ENCODE measurements at regions not wholly inside any gene's neighbourhood (a gene's known extent, or its start where the extent isn't known, plus 50 kb on each side); places are given as distances from the start of the nearest gene placed in this dataset.
"Not testable (repeated sequence)": the region's sequence is repeated elsewhere in the genome, so short reads cannot be mapped to it uniquely, and the experiment has no call there.

GRCh38 chr6:157741948-157742556 lies 81.0 kb upstream of the SNX9 start:
- no peak for TF ChIP-seq CTCF (conservative IDR thresholded peaks at IDR 0.05; ENCODE audit: low read depth, low read length)
- DNase-seq (ENCODE audit: low read depth), result no peak
- no peak overlapping the region for H3K4me3 ChIP-seq (ENCODE audit: low read depth, low read length)

- no peak for TF ChIP-seq CTCF (conservative IDR thresholded peaks at IDR 0.05; ENCODE audit: low read depth, low read length)
- H3K4me3 ChIP-seq (ENCODE audit: low read depth, low read length), result no peak overlapping the region
- DNase-seq (ENCODE audit: low read depth), result no peak
These were observed 78.9 kb upstream of the SNX9 start for GRCh38 chr6:157744102-157744601.

GRCh38 chr6:157746897-157747296 lies 76.1 kb upstream of the SNX9 start:
- TF ChIP-seq CTCF (conservative IDR thresholded peaks at IDR 0.05; ENCODE audit: low read depth, low read length), result no peak
- H3K4me3 ChIP-seq (ENCODE audit: low read depth, low read length), result no peak overlapping the region

GRCh38 chr6:157747370-157747769 lies 75.7 kb upstream of the SNX9 start:
- TF ChIP-seq CTCF (conservative IDR thresholded peaks at IDR 0.05; ENCODE audit: low read depth, low read length), result no peak
- no peak overlapping the region for H3K4me3 ChIP-seq (ENCODE audit: low read depth, low read length)
- DNase-seq (ENCODE audit: low read depth), result no peak

More at GRCh38 chr6:157746897-157747296, 76.1 kb upstream of the SNX9 start:
- DNase-seq (ENCODE audit: low read depth), result no peak

GRCh38 chr6:157748839-157749571 lies 74.0 kb upstream of the SNX9 start:
- TF ChIP-seq CTCF (conservative IDR thresholded peaks at IDR 0.05; ENCODE audit: low read depth, low read length), result no peak
- H3K4me3 ChIP-seq (ENCODE audit: low read depth, low read length), result no peak overlapping the region
- DNase-seq (ENCODE audit: low read depth), result no peak

GRCh38 chr6:157750973-157751372 lies 72.1 kb upstream of the SNX9 start:
- DNase-seq (ENCODE audit: low read depth); H3K4me3 ChIP-seq (ENCODE audit: low read depth, low read length): not testable (repeated sequence)

- no peak for DNase-seq (ENCODE audit: low read depth)
- TF ChIP-seq CTCF (conservative IDR thresholded peaks at IDR 0.05; ENCODE audit: low read depth, low read length), result no peak
- no peak overlapping the region for H3K4me3 ChIP-seq (ENCODE audit: low read depth, low read length)
These were observed 71.4 kb upstream of the SNX9 start for GRCh38 chr6:157751547-157752200.

GRCh38 chr6:157752879-157753278 lies 70.2 kb upstream of the SNX9 start:
- not testable (repeated sequence) for H3K4me3 ChIP-seq (ENCODE audit: low read depth, low read length); DNase-seq (ENCODE audit: low read depth)
